ENCODE measurements at regions not wholly inside any gene's neighbourhood (a gene's known extent, or its start where the extent isn't known, plus 50 kb on each side); places are given as distances from the start of the nearest gene placed in this dataset.

GRCh38 chr14:26123459-26123858 lies 474.4 kb downstream of the NOVA1 start (continued):
- TF ChIP-seq MGA (IDR thresholded peaks at IDR 0.05) (no peak), RHOXF2B (CRISPR knock-in tag; conservative IDR thresholded peaks at IDR 0.05) (no peak), ASH1L (IDR thresholded peaks at IDR 0.05; ENCODE audit: borderline replicate concordance, low read depth, partially characterized antibody) (no peak), EP300 (IDR thresholded peaks at IDR 0.05; ENCODE audit: low read length) (no peak), SRSF3 (IDR thresholded peaks at IDR 0.05; ENCODE audit: insufficient read depth, low read length) (no peak), ZNF354B (CRISPR knock-in tag; IDR thresholded peaks at IDR 0.05) (no peak), MAFG (tag; conservative IDR thresholded peaks at IDR 0.05) (no peak), HMG20A (CRISPR knock-in tag; conservative IDR thresholded peaks at IDR 0.05) (no peak)
- TF ChIP-seq, protein P1, sequence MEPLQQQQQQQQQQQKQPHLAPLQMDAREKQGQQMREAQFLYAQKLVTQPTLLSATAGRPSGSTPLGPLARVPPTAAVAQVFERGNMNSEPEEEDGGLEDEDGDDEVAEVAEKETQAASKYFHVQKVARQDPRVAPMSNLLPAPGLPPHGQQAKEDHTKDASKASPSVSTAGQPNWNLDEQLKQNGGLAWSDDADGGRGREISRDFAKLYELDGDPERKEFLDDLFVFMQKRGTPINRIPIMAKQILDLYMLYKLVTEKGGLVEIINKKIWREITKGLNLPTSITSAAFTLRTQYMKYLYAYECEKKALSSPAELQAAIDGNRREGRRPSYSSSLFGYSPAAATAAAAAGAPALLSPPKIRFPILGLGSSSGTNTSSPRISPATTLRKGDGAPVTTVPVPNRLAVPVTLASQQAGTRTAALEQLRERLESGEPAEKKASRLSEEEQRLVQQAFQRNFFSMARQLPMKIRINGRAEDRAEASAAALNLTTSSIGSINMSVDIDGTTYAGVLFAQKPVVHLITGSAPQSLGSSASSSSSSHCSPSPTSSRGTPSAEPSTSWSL (CRISPR knock-in tag; IDR thresholded peaks at IDR 0.05; ENCODE audit: borderline replicate concordance) = no peak

Measured in K562 (cell line).